ENCODE measurements at regions not wholly inside any gene's neighbourhood (a gene's known extent, or its start where the extent isn't known, plus 50 kb on each side); places are given as distances from the start of the nearest gene placed in this dataset.
A peak's percentile ranks its signal among the peaks of the same experiment; 100 is the strongest.

GRCh38 chr12:111048991-111049390, 128.6 kb upstream of the MYL2 start:
- intact Hi-C loops (cut with DNase I), result no loop called here

GRCh38 chr12:111046896-111047295, 126.5 kb upstream of the MYL2 start:
- intact Hi-C loops (cut with DNase I), result no loop called here
- DNase-seq, result no peak

More at GRCh38 chr12:111048991-111049390, 128.6 kb upstream of the MYL2 start:
- no peak for DNase-seq

GRCh38 chr12:111045941-111046340, 125.6 kb upstream of the MYL2 start:
- no peak for DNase-seq
- intact Hi-C loops (cut with DNase I), result no loop called here

GRCh38 chr12:111041091-111041490, 120.7 kb upstream of the MYL2 start:
- DNase-seq, result no peak
- intact Hi-C loops (cut with DNase I), result no loop called here

GRCh38 chr12:111040690-111041089, 120.3 kb upstream of the MYL2 start:
- no peak for DNase-seq
- intact Hi-C loops (cut with DNase I), result no loop called here

GRCh38 chr12:111038941-111039340, 118.6 kb upstream of the MYL2 start:
- intact Hi-C loops (cut with DNase I), result no loop called here
- DNase-seq, result no peak

- intact Hi-C loops (cut with DNase I), result no loop called here
- no peak for DNase-seq
Observed at GRCh38 chr12:111038077-111038476, 117.7 kb upstream of the MYL2 start.

- intact Hi-C loops (cut with DNase I), result no loop called here
- no peak for DNase-seq
Observed at GRCh38 chr12:111037047-111037446, 116.7 kb upstream of the MYL2 start.

GRCh38 chr12:111035578-111036301, 115.4 kb upstream of the MYL2 start:
- no peak for DNase-seq
- intact Hi-C loops (cut with DNase I), result no loop called here

- peak in 1 of 42 donors; percentile 38 for DNase-seq
- intact Hi-C loops (cut with DNase I), result no loop called here
Observed at GRCh38 chr12:111034886-111035577, 114.7 kb upstream of the MYL2 start.

- DNase-seq, result peak in 4 of 42 donors; percentile 6 to 15 (median 10)
- intact Hi-C loops (cut with DNase I), result no loop called here
Observed at GRCh38 chr12:111034083-111034885, 113.9 kb upstream of the MYL2 start, which contains the start of gene CUX2. Gene CUX2, plus strand, starts transcription at chr12:111034165.

- intact Hi-C loops (cut with DNase I), result no loop called here
- DNase-seq, result no peak
Observed at GRCh38 chr12:111033281-111034082, 113.1 kb upstream of the MYL2 start.

GRCh38 chr12:111032591-111032919, 112.2 kb upstream of the MYL2 start:
- intact Hi-C loops (cut with DNase I), result no loop called here
- no peak for DNase-seq

GRCh38 chr12:111031916-111032590, 111.7 kb upstream of the MYL2 start:
- intact Hi-C loops (cut with DNase I), result no loop called here
- no peak for DNase-seq

- intact Hi-C loops (cut with DNase I), result no loop called here
- no peak for DNase-seq
Observed at GRCh38 chr12:111030800-111031199, 110.4 kb upstream of the MYL2 start.

- no peak for DNase-seq
- intact Hi-C loops (cut with DNase I), result loop anchor here (10.0 kb wide), 1 partner anchor 285 kb away; no protein-coding TSS in a partner anchor
Observed at GRCh38 chr12:111029732-111030131, 109.4 kb upstream of the MYL2 start.

- intact Hi-C loops (cut with DNase I), result loop anchor here (10.0 kb wide), 1 partner anchor 285 kb away; no protein-coding TSS in a partner anchor
- no peak for DNase-seq
Observed at GRCh38 chr12:111029305-111029704, 108.9 kb upstream of the MYL2 start.

GRCh38 chr12:111028830-111029229, 108.5 kb upstream of the MYL2 start:
- intact Hi-C loops (cut with DNase I), result loop anchor here (10.0 kb wide), 1 partner anchor 286 kb away; no protein-coding TSS in a partner anchor
- no peak for DNase-seq

All from head of caudate nucleus (tissue), 42 donors.